ENCODE measurements at regions not wholly inside any gene's neighbourhood (a gene's known extent, or its start where the extent isn't known, plus 50 kb on each side); places are given as distances from the start of the nearest gene placed in this dataset.

GRCh38 chr20:63096681-63097335 is 90.0 kb upstream of the BHLHE23 start:
- peaks cover 4% of the 10 kb centered on the region for H3K36me3 Mint-ChIP-seq (ENCODE audit: low read depth)
- H3K4me3 Mint-ChIP-seq, result no peak overlapping the region
- no peak overlapping the region for H3K4me3 ChIP-seq (ENCODE audit: low read length)
- no peaks in the 10 kb centered on the region for H3K36me3 ChIP-seq (ENCODE audit: insufficient read depth, low read length)
- POLR2A ChIA-PET, result no interaction called here
- intact Hi-C loops (cut with DNase I, micrococcal nuclease), result no loop called here
- H3K4me1 Mint-ChIP-seq (ENCODE audit: low read depth), result peaks cover 4% of the 10 kb centered on the region
- H3K27ac ChIP-seq (ENCODE audit: low read depth in 1 of 2, low read length in 2 of 2), result no peak overlapping the region
- no peaks in the 10 kb centered on the region for H3K9me3 Mint-ChIP-seq
- peaks cover 5 to 18% of the 10 kb centered on the region in 2 experiments for H3K27me3 ChIP-seq (ENCODE audit: control insufficient read depth in 1 of 2, insufficient read depth in 2 of 2, low read length in 2 of 2)
- H3K27me3 Mint-ChIP-seq, result peaks cover 15% of the 10 kb centered on the region
- CTCF ChIA-PET, result no interaction called here
- H3K27ac Mint-ChIP-seq, result no peak overlapping the region
- H3K4me1 ChIP-seq (ENCODE audit: insufficient read depth, low read length), result peaks cover 8% of the 10 kb centered on the region
- DNase-seq (no peak), ATAC-seq (ENCODE audit: poor library complexity) (no peak)
- H3K9me3 ChIP-seq (ENCODE audit: control insufficient read depth in 1 of 2, insufficient read depth in 1 of 2, low read length in 2 of 2), result peaks cover 0 to 17% of the 10 kb centered on the region in 2 experiments
- no peak for TF ChIP-seq CTCF (IDR thresholded peaks at IDR 0.05)

DNA sequence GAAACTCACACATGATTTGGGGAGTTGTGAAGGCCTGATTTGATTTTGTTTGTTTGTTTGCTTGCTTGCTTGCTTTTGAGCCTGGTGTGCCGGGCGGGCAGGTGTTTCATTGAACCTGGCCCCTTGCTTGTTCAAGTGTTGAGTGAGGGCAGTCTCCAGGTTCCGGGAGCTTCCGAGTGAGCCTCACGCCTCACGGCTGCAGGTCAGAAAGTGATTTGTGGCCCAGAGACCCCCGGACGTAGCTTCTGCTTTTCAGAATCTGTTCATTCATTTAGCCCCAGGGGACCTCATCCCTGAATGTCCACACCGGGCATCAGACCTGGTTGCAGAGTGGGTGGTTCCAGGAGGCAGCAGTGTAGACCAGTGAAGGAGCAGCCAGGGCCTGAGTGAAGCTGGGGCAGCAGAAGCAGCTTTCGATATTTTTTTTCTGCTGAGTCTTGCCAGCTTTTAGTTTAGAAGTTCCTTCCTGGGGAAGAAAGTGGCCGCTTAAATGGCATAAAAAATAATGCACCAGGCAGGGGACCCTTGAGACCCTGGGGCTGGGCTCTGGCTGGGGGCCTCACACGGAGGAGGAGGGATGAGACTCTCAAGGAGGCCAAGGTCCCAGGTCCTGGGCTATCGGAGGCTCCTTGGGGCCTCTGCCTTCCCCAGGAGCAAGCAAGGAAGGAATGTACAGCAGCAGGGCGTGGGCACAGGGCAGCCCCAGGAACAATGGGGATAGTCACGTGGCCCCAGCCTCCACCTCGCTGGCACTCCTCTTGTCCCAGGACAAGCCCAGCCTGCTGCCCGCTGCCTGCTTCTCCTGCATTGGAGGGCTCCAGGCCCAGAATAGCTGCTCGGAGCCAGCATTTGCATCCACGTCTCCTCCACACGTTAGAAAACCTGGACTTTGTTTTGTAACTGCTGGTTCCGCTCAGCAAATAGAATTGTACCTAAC is 89.2 kb upstream of the BHLHE23 start:
- ATAC-seq (ENCODE audit: poor library complexity), result no peak
- no peaks in the 10 kb centered on the region for H3K4me1 Mint-ChIP-seq (ENCODE audit: low read depth)
- H3K36me3 Mint-ChIP-seq (ENCODE audit: low read depth), result no peaks in the 10 kb centered on the region
- intact Hi-C loops (cut with DNase I, micrococcal nuclease), result no loop called here
- no peaks in the 10 kb centered on the region for H3K9me3 Mint-ChIP-seq
- Histone ChIP-seq H3K9me3 (ENCODE audit: control insufficient read depth in 1 of 2, insufficient read depth in 1 of 2, low read length in 2 of 2) (peaks cover 0 to 18% of the 10 kb centered on the region in 2 experiments), H3K27me3 (ENCODE audit: control insufficient read depth in 1 of 2, insufficient read depth in 2 of 2, low read length in 2 of 2) (peaks cover 12 to 19% of the 10 kb centered on the region in 2 experiments), H3K4me3 (ENCODE audit: low read length) (no peak overlapping the region), H3K4me1 (ENCODE audit: insufficient read depth, low read length) (peaks cover 3% of the 10 kb centered on the region), H3K36me3 (ENCODE audit: insufficient read depth, low read length) (no peaks in the 10 kb centered on the region), H3K27ac (ENCODE audit: low read depth in 1 of 2, low read length in 2 of 2) (no peak overlapping the region)
- CTCF ChIA-PET, result no interaction called here
- H3K27ac Mint-ChIP-seq, result no peak overlapping the region
- DNase-seq, result peak in 1 of 14 experiments; percentile 22
- H3K27me3 Mint-ChIP-seq, result peaks cover 17% of the 10 kb centered on the region
- POLR2A ChIA-PET, result no interaction called here
- TF ChIP-seq CTCF (IDR thresholded peaks at IDR 0.05), result no peak
- H3K4me3 Mint-ChIP-seq, result no peak overlapping the region

- ATAC-seq (ENCODE audit: poor library complexity), result no peak
- Histone ChIP-seq H3K27me3 (ENCODE audit: control insufficient read depth in 1 of 2, insufficient read depth in 2 of 2, low read length in 2 of 2) (peaks cover 16 to 19% of the 10 kb centered on the region in 2 experiments), H3K4me3 (ENCODE audit: low read length) (no peak overlapping the region), H3K4me1 (ENCODE audit: insufficient read depth, low read length) (no peaks in the 10 kb centered on the region), H3K9me3 (ENCODE audit: control insufficient read depth in 1 of 2, insufficient read depth in 1 of 2, low read length in 2 of 2) (peaks cover 0 to 16% of the 10 kb centered on the region in 2 experiments), H3K36me3 (ENCODE audit: insufficient read depth, low read length) (no peaks in the 10 kb centered on the region), H3K27ac (ENCODE audit: low read depth in 1 of 2, low read length in 2 of 2) (no peak overlapping the region)
- intact Hi-C loops (cut with DNase I, micrococcal nuclease), result no loop called here
- no peaks in the 10 kb centered on the region for H3K36me3 Mint-ChIP-seq (ENCODE audit: low read depth)
- H3K27me3 Mint-ChIP-seq, result peaks cover 19% of the 10 kb centered on the region
- CTCF ChIA-PET, result no interaction called here
- TF ChIP-seq CTCF (IDR thresholded peaks at IDR 0.05), result no peak
- H3K27ac Mint-ChIP-seq, result no peak overlapping the region
- POLR2A ChIA-PET, result no interaction called here
- peak in 1 of 14 experiments; percentile 15 for DNase-seq
- H3K4me1 Mint-ChIP-seq (ENCODE audit: low read depth), result no peaks in the 10 kb centered on the region
- no peak overlapping the region for H3K4me3 Mint-ChIP-seq
- no peaks in the 10 kb centered on the region for H3K9me3 Mint-ChIP-seq
These were observed 88.2 kb upstream of the BHLHE23 start for GRCh38 chr20:63094767-63095499.

Data from CD4-positive, alpha-beta T cell (primary cell).